SW480 (cell line): ENCODE measurements at regions not wholly inside any gene's neighbourhood (a gene's known extent, or its start where the extent isn't known, plus 50 kb on each side); places are given as distances from the start of the nearest gene placed in this dataset.
"Not testable (repeated sequence)": the region's sequence is repeated elsewhere in the genome, so short reads cannot be mapped to it uniquely, and the experiment has no call there.

Source experiments
- DNase-seq: peaks from one replicate; pipeline ENCODE4 v3.0.0-alpha.2; 2016; ENCODE audit warnings: low spot score

- DNase-seq, result no peak
Measured at GRCh38 chr10:131818510-131819234, 82.1 kb upstream of the PPP2R2D start.

- no peak for DNase-seq
Measured at GRCh38 chr10:131819241-131820072, 81.4 kb upstream of the PPP2R2D start.

- no peak for DNase-seq
Measured at GRCh38 chr10:131820626-131821025, 80.2 kb upstream of the PPP2R2D start.

GRCh38 chr10:131821378-131822012 lies 79.3 kb upstream of the PPP2R2D start:
- no peak for DNase-seq

DNA sequence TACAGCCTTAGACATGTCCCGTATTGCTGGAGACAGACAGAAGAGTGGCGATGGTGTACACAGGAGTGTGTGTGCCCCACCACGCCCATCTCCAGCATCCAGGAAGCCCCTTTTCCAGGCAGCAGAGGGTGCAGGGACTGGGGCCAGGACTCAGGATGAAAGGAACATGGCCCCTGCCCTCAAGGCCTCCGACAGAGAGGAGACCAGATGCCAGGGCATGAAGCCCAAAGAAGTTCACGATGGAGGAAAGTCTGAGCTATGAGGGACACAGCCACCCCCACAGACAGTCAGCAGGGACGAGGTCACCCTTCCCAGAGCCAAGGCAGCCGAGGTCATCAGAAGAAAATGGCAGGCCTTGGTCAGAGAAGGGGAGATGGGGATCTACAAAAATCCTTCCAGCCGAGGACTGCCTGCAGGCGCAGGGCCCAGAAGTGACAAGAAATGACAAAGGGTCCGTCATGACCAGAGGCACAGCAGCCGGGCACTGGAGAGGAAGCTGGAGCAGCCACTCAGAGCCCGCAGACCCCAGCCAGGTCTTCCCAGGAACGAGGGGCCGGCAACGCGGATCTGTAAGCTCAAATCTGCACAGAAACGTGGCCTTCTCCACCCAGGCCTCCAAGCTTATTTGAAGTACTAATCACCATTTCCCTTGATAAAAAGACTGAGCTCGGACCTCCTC lies 78.7 kb upstream of the PPP2R2D start:
- DNase-seq, result no peak

DNA sequence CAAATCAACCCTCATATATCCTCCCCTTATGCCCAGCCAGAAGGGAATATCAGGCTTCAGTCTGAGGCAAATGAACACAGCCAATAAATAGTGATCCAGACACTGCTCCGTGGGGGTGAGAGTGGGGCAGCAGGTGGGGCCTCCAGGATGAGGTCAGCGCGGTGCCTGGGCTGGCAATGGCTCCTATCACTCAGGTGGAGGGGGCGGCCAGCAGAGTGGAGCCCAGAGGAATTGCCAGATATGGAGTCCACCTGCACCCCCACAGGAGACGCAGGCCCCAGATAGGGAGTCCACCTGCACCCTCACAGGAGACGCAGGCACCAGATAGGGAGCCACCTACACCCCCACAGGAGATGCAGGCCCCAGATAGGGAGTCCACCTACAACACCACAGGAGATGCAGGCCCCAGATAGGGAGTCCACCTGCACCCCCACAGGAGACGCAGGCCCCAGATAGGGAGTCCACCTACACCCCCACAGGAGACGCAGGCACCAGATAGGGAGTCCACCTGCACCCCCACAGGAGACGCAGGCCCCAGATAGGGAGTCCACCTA lies 78.0 kb upstream of the PPP2R2D start:
- no peak for DNase-seq

- DNase-seq, result not testable (repeated sequence)
Measured at GRCh38 chr10:131823601-131824099, 77.2 kb upstream of the PPP2R2D start.

- no peak for DNase-seq
Measured at GRCh38 chr10:131824371-131825149, 76.2 kb upstream of the PPP2R2D start.

DNA sequence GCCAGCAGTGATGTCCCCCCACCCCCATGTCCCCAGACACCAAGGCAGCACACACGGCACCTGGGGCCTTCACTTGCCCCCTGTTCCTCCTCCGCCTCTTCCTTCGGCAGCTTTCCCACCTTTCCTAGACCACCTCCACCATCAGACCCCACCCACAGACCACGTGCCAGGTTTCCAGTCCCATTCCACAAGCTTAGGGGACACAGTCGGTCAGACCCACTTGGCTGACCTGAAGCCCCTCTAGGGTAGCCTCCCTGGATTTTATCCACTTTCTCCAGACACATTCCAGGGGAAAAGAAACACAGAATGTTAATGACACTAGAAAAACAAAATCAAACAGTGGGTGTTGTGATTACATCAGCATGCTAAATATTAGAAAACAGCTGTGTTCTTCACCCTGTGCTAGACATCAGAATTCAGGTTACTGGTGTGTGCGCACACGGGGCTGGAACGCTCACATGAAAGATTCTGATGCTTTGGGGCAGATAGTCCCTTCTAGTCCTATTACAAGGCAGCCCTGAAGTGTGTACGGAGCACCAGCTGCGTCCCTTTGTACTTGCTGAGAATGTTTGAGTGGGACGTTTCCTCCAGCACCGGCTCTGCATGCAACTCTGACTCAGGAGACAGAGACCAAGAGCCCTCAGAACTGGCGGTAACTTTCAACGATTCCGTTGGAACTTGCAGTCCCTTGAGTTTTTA lies 75.5 kb upstream of the PPP2R2D start:
- DNase-seq, result no peak

DNA sequence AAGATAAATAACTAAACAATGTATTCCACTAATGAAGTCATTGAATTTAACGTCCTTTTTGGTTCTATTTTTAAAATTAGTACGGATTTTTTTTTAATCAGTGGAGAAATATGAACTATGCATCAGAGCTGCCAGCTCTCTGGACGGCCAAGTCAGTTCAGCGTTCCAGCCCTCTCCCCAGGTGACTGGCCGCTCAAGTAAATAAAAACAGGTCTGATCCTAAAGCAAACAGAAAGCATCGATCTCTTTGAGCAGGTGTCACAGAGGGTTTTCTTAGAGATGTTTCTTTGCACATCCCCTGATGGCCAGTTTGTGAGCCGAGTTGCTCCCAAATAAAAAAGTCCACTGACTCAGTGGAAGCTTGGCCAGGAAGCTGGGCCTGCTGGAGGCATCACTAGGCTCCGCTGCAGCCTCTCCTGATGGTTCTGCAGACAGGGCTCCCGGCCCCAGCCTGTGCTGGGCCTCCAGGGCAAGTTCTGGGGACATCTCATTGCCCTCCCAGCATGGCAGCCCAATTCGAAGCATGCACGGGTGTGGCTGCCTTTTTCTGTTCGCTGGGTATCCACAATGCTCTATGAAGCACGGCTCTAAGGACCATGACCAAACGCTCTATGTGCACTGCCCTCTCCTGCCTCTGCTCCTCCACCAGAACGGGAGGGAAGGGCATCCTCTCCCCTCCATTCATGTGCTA lies 74.7 kb upstream of the PPP2R2D start:
- no peak for DNase-seq

GRCh38 chr10:131829156-131829930 lies 71.5 kb upstream of the PPP2R2D start:
- DNase-seq, result no peak

- no peak for DNase-seq
Measured at GRCh38 chr10:131830446-131831130, 70.2 kb upstream of the PPP2R2D start.

GRCh38 chr10:131831561-131831960 lies 69.2 kb upstream of the PPP2R2D start:
- DNase-seq, result no peak

DNA sequence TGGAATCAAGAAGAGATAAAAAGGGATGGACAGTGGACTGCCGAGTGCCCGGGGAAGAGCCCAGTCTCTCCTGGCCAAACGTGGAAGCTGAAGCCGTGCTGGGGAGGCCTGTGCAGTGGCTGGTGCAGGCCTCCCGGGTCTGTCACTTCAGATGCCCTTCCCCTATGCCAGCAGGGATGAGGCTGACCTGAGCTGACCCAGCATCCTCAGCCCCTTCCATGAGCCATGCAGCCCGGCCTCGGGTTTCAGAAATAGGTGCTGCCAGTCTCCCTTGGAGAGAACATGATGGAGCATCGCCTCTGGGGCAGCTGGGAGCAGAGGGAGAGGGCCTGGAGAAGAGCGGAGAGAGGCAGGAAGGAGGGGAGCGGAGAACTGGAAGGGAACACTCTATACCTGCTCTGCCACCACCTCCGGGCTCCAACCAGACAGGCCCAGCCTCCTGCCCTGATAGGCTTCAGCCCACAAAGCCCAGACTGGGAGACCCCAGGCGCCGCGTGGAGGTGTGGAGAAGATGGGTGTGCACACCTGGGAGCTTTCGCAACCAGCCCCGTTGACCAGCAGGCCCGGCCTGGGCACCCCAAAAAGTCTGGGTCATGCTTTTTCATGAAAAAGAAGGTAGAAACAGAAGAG lies 68.6 kb upstream of the PPP2R2D start:
- DNase-seq, result no peak

DNA sequence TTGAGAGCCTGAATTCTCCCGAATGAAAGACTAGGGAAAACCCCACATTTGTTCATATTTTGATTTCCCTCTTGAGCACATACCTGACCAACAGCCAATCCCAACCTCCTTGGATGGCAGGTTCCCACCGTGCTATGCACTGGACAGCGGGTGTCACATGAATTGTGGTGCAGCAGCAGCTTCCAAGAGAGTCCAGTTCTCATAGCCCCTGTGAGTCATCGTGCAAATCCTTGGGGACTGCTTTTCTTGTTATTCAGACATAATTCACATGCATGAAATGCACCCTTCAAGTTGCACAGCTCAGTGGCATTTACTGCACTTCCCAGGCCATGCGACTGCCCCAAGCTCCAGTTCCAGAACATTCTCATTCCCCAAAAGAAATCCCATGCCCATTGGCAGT lies 67.8 kb upstream of the PPP2R2D start:
- DNase-seq, result no peak

GRCh38 chr10:131833446-131834080 lies 67.2 kb upstream of the PPP2R2D start:
- no peak for DNase-seq

DNA sequence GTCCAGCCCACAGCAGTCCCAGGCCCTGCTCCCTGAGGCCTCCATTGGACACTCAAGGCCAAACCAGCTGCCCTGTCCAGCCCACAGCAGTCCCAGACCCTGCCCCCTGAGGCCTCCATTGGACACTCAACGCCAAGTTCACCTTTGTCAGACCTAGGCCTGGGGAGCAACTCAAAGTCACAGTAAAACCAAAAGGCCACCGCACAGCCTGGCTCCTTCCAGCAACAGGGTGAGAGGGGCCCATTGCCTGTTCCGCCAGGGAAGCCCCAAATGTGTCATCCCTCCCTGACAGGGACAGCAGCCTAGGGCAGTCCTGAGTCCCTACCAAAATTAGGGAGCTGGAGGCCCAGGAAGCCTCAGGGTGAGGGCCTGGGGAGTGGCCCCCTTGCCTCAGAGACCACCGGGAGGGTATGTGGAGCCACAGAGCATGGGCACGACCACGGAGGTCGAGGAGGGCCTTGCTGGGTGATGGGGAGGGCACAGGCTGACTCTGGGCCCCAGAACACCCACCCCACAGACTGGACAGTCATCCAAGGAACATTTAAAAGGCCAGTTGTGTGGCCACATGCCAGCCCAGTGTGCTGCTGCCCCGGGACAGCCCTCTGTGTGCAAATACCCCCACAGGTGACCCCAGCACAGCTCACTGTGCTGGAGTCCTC lies 66.5 kb upstream of the PPP2R2D start:
- DNase-seq, result no peak
